HG03354 (cell line): ENCODE measurements at regions not wholly inside any gene's neighbourhood (a gene's known extent, or its start where the extent isn't known, plus 50 kb on each side); places are given as distances from the start of the nearest gene placed in this dataset.
A peak's percentile ranks its signal among the peaks of the same experiment; 100 is the strongest.
"Not testable (repeated sequence)": the region's sequence is repeated elsewhere in the genome, so short reads cannot be mapped to it uniquely, and the experiment has no call there.

Experiments used
- ATAC-seq: cut with Tn5 transposase; IDR thresholded peaks from one replicate; pipeline ENCODE4 v1.9.1; 2021; ENCODE audit warnings: mild to moderate bottlenecking; ENCODE audit not compliant: unreplicated experiment, poor library complexity, severe bottlenecking

DNA sequence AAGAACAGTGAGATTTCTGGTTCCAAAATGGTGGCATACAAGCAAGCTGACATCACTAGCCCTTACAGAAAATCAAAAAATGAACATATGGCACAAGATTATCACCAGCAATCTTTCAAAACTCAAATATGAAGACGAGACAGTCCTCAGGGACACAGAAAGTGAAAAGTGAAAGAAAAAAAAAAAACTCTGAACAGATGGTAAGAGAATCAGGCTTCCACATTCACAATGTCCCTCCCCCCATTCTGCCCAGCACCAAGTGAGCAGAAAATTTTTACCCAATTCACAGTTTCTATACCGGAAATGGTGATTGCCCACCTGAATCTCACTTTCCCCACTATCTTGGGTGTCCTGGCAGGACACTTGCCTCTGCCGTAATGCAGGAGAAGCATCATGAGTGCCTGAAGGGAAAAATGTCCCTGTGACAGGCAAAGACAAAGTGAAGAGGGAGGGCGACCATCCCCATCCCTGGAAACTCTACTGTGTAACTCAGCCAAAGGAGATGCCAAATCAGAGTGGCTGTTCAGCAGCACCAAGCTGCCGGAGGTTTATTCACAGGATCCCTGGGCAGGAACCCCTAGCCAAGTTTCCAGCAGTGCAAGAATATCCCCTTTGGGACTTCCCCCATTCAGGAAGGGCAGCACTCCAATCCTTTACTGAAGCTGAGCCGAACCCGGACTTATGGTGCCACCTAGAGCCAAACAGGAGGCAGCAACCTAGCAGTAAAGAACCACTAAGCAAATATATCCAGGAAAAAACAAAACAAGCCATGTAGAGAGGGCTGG, 312.2 kb downstream of the LRATD1 start:
- ATAC-seq: peak; percentile 84

DNA sequence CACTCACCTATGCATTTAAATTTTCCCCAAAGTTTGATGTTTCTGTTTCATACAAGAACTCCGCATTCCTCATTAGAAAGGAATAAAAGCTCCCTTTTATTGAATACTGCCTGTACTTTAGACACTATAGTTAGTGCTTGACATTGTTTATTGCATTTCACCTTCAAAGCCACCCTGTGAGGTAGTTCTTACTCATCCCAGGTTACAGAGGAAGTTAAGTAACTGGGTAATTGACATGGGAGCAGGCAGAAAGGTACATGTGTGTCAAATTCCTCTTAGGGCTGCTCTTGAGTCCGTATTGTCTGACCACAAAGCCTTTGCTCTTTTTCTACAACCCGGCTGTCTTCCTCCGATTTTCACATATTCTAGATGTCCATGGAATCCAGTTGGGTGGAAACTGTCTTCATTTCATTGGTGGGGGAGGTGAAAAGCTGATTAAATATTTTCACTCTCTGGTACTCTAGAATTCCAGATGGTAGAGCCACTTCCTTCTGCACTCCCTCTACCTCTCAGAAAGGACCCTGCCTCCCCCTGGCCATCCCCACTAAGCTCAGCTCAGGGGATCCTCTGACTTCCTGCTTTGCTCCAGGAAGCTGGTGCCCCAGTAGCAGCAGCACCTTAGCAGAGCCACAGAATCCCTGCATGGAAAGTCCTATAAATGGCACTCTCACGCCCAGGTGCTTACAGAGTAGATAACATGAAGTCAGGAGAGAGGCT, 319.2 kb downstream of the LRATD1 start:
- no peak for ATAC-seq

DNA sequence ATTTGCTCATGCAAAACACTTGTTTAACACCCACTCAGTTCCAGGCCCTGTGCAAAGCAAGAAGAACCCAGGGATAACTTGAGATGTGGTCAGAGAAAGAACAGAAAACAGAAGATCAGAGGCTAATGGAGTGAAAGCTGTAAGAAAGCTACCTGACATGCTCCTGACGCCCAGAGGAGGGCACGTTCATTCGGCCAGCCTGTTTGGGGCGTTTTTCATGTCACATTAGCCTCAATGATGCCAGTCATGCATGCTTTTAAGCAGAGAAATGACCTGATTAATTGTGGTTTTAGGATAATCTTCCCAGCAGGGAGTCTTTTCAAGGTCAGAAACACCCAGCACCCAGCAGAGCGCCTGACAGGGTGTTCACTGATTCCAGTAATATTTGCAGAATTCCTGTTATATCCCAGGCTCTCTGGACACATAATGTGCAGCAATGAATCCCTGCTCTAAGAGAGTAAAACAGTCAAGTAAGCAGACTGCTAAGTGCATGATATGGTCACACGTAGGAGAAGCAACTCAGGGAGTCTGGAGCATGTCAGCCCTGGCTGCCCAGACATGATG, 320.0 kb downstream of the LRATD1 start:
- ATAC-seq: no peak

DNA sequence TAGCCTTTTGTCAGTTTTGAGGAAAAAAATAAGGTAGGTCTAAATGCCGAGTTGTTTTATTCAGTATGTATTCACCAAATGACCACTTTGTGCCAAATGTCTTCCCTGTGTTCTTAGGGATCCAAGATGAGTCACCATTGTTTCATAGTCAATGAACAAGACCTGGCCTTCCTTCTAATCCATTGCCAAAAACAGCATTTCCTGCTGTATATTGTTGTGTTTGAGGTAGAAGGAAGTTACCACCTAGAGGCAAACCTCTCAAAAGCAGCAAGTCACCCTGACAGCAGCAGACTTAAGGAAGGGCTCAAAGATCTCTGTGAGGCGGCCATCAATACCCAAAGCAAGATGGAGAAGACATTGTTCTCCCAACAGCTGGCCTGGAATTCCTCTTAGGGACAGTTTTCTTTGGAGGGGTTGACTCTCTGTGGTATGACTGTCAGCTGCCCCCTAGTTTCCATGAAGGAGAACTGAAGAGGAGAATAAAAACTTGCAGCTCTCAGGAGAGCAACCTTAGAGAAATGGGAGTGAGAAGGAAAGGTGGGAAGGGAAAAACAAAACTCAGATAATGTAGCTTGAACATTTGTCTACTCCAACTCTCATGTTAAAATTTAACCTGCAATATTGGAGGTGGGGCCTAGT, 328.3 kb downstream of the LRATD1 start:
- no peak for ATAC-seq

DNA sequence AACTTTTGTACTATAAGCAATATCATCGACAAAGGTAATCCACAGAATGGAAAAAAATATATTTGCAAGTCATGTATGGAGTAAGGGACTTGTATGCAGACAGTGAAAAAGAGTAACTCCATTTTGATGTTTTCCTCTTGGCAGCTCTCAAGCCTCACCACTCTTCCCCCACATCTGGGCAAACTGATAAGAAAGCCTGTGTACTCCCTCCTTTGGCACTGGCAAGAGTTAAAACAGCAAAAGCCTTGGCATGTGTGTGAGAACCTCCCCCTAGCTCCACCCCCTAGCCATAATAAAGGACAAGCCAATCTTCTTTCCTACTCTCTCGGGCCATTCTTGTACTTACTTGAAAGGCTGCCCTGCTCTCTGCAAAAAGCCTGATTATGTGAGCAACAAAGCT, 335.2 kb downstream of the LRATD1 start:
- ATAC-seq: no peak

DNA sequence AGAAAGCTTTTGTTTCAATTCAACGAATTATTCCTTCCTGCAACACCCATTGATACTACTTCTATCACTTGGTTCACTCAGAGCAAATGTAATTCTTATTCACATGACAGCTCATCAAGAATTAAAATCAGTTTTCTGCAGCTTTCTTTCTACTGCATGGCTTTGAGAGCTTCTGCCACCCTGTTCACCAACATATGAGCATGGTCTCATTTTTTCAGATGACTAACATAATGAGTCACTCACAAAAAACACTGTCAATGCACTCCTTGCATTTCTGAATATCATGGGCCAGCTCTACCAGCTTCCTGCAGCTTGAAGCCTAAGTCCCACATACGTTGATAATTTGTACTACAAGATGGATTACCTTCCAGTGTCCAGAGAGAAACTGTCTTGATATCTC, 342.9 kb downstream of the LRATD1 start:
- no peak for ATAC-seq

DNA sequence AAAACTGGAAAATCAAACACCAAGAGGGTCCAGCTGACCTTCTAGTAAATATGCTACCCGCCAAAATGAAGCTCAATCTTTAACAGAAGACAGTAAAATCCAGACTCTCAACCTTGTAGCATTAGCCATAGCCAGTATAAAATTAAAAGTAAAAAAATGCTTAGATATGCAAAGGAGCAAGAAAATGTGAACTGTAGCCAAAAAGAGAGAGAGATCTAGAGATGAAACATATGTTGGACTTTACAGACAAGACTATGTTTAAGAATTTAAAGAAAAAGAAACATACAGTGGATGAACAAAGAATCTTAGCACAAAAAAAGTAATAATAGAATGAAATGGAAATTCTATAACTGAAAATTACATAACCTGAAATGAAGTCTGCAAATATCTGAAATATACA, 344.5 kb downstream of the LRATD1 start:
- no peak for ATAC-seq

DNA sequence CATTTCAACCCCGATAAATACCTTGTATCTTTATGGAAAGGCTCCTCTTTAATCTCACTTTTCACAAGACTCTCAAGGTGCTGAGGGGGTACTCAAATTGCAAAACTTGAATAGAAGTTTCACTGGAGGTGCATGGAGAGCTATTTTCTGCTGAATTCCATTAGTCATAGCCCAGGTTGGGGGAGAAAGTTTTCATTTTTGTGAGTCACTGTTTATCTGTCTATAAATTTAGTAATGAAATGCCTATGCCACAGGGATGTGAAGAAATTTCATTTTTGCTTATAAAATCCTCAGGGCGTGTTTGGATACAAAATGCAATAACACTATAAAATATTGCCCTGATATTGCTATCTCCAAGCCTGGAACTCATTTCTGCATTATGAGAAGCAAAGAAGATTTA, 346.3 kb downstream of the LRATD1 start:
- no peak for ATAC-seq

DNA sequence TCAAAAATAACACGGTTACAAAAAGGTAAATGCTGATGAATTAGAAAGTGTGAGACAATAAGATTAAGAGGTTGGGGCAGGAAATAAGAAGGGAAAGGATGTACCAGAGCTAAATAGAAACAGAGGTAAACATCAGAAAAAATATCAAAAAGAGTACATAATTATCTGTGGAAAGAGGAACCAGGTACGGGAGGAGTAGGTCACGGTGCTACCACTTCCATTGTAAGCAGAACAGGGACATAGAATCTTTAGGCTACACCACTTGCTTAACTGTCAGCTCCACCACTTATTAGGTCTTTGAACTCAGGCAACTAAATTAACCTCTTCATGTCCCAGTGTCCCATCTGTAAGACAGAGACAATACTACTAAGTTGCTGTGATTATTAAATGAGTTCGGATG, 350.3 kb downstream of the LRATD1 start:
- no peak for ATAC-seq

DNA sequence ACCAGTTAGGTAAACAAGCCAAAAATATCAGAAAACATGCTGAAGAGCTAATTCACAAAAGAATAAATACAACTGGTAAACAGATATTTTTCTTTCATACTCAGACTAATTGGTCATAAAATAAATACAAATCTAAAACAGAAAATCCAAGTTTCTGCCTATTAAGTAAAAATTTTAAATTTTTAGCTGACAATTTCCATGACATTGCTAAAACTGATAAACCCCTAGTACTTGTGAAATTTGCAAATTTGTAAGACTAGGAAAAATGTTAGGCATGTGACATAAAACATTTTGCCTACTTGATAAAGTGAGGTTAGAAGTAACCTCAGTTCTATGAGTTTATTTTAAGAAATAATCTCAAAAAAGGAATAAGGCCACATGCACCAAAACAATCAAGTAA, 356.1 kb downstream of the LRATD1 start:
- no peak for ATAC-seq

DNA sequence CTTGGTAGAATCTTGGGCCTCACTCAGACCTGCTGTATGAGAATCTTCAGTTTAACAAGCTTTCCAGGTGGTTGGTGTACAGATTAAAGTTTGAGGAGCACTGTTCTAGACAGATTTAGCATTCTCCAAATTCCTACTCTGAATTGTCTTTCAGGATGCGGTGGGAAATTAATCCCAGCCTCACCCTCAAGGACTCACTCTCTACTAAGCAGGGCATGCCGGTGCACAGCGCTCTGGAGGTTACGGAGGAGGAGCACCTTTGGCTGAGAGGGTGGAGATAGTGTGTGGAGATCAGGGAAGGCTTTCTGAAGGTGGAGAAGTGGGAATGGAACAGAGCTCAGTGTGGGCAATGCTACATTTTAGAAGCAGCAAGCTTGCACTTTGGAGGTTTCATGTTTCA, 359.2 kb downstream of the LRATD1 start:
- no peak for ATAC-seq

DNA sequence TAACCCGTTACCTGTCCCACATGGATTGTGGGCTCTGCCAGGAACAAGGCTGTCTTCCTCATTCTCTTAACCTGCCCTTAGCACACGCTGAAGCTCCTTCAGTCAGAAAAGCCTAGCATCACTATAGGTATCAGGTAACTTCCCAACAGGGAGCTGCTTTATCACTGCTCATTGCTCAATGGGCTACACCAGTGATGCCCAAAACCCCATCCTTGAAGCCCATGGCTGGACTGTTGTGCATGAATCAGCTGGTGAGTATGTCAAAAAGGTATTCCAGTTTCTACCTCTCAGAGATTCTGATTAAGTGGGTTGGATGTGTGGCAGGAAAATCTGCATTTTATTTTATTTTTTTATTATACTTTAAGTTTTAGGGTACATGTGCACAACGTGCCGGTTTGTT, 362.2 kb downstream of the LRATD1 start:
- ATAC-seq: no peak

DNA sequence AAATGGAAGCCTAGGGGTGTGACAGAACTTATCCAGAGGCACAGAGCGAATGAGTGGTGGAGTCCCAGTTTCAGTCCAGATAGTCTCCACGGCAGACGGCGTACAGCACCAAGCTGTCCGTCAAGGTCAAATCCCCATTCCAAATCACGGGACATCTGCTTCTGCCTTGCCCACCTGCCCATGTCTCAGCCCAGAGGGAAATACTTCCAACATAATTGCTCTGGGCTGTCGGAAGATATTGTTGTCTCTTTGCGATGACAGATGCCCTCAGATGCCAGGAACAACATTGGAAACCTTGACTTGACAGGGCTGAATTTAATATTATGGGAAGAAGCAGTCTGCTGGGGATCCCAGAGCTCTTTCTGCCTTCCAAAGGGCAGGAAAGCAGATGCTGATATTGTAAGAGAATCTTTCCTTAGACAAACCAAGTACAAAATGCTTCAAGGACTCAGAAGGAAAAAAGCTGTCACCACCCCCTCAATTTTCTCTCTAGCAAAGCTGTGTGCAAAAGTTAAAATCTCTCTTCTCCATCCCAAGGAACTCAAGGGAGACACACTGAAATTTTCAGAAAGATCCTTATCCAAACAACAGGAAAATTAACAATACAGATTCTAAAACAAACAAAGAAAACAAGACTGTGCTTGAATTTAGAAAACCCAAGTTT, 364.0 kb downstream of the LRATD1 start:
- no peak for ATAC-seq

DNA sequence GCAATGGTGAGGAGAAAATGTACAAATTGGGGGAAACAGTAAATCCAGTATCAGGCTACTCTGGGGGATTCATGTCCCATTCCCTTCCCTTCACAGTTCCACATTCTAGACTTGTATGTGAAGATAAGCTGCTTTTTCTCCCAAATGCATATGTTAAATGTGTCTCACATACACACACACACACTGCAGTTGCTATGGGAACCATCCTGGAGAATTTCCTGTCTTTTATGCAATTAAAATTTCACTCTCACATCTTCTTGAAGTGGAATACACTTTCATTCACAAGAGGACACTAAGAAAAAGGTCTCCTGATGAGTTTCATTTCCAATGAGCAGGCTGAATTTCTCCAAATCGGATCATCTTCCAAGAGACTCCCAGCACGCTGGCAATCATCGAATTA, 366.0 kb downstream of the LRATD1 start:
- no peak for ATAC-seq

DNA sequence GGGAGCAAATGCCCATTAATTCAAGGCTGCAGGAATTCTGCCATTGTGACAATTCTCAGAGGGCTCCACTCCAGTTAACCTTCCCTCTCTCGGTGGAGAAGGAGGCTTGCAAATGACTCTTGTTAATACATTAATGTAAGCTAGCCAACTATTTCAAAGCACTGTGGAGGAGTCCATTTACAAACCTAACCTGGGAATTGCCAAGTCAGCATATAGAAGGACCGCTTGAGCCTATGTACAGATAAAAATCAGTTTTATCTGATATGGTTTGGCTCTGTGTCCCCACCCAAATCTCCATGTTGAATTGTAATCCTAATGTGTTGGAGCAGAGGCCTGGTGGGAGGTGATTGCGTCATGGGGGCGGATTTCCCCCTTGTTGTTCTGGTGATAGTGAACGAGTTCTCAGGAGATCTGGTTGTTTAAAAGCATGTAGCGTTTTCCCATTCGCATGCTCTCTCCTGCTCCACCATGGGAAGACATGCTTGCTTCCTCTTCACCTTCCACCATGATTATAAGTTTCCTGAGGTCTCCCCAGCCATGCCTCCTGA, 366.7 kb downstream of the LRATD1 start:
- ATAC-seq: no peak

DNA sequence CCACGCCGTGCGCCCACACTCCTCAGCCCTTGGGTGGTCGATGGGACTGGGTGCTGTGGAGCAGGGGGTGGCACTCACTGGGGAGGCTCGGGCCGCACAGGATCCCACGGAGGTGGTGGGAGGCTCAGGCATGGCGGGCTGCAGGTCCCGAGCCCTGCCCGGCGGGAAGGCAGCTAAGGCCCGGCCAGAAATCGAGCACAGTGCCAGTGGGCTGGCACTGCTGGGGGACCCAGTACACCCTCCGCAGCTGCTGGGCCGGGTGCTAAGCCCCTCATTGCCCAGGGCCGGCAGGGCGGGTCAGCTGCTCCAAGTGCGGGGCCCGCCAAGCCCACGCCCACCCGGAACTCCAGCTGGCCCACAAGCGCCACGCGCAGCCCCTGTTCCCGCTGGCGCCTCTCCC, 370.0 kb downstream of the LRATD1 start:
- not testable (repeated sequence) for ATAC-seq

DNA sequence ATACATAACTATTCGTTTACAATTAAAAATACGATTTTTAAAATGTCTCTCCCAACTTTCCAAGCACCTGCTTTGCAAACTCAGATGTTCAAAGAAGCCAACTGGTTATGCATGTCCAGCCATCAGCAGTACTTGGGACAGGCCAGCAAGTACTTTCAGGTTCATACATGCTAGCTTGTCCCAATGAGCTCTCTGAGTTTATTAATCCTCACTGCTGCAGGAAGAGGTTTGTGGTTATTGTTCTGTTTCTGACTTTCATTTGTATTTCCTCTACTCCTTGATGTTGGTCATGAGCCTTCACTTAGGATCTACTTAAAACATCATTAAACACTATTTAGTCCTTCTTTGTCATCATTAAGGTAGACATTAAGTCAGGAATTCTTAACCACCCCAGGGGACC, 374.1 kb downstream of the LRATD1 start:
- peak; percentile 63 for ATAC-seq

DNA sequence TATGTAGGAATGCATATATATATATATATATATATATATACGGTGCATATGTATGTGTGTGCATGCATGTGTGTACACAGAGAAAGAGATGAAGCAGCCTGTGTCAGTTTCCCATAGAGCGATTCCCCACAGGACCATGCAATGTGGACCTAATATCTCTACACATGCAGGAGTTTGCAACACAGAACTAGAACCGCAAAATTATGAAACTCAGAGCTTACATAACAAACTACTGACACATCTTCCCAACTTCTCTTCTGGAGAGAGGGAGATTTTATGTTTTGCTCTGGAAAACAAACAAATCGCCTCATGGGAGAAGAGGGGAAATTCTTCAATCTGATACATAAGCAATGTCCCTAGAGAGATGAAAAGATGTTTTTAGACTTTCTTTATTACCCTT, 377.2 kb downstream of the LRATD1 start:
- ATAC-seq: no peak

DNA sequence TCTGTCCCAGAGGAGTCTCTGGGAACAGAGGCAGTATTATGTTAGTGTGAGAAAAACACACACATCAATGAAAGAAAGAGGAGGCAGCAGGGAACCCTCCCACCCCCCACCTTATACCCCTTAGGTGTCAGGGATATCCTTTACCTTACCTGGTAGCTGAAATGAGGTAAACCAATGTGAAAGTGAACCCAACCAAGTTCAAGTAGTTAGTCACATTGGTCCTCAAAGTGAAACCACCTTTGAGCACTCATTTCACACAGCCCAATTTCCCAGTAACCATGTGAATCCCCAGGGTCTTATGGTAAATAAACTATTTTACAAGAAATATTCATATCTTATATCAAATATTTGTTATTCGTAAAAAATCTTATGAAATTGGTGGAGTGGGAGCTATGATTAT, 377.8 kb downstream of the LRATD1 start:
- peak; percentile 60 for ATAC-seq

DNA sequence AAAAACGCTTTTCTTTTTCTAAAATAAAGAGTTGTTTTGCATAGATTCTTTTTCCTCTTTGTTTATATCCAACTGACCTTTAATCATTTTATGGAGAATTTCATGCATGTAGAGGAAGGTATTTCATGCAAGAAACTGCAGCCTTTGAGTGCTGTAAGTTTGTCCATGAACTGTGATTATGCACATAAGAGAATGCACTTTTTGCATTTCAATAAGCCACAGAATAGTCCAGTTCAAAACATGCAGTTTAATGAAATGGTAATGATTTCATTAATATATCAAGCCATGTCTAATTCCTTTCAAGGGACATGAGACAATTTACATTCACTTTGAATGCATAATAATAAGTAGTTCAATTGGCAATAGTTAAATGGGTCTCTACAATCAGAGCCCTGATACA, 386.3 kb downstream of the LRATD1 start:
- ATAC-seq: no peak
